ENCODE measurements at regions not wholly inside any gene's neighbourhood (a gene's known extent, or its start where the extent isn't known, plus 50 kb on each side); places are given as distances from the start of the nearest gene placed in this dataset.

- TF ChIP-seq CTCF (IDR thresholded peaks at IDR 0.05), result no peak
- TF ChIP-seq POLR2AphosphoS5 (IDR thresholded peaks at IDR 0.05; ENCODE audit: low read depth, low read length), result no peak
These were observed 608.6 kb downstream of the UTRN start for GRCh38 chr6:144893680-144894151.
